HG03558 (cell line): ENCODE measurements at regions not wholly inside any gene's neighbourhood (a gene's known extent, or its start where the extent isn't known, plus 50 kb on each side); places are given as distances from the start of the nearest gene placed in this dataset.
A peak's percentile ranks its signal among the peaks of the same experiment; 100 is the strongest.

Source experiments
- ATAC-seq: cut with Tn5 transposase; IDR thresholded peaks from one replicate; pipeline ENCODE4 v1.9.1; 2021; ENCODE audit warnings: moderate number of reproducible peaks; ENCODE audit not compliant: unreplicated experiment; ENCODE audit errors: extremely low read depth

DNA sequence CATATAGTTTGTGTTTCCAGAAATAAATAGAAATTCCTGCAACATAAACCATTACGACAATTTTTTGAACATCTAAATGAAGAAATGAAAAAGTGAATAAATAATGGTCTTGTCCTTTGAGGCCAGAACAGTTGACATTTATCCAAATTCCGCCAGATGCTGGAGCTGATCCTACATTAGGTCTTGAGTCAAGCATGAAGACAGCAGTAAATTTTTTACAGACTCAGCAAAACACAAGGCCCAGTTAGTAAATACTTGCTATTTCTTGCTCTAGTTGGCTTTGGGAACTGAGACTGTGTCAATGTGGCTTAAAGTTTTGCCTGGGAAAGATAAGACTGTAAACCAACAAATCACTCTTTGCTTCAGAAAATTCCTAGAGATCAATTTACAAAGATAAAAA is 540.1 kb upstream of the RGS18 start:
- no peak for ATAC-seq

DNA sequence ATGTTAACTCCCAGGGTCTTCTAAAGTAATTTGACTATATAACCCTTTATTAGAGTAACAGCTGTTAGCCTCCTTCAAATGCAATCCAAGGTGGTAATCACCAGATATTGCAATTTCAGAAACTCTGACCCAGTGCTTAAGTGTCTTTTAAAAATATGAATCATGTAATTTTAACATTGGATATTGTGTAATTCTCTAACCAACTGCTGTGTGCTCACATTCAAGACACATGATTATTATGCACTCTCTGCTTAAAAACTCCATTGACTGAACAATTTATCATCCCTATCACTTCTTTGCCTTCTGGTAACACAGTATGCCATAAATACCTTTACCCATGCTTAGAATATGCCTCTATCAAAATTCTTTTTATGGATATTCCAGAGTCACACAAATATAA is 537.4 kb upstream of the RGS18 start:
- ATAC-seq, result no peak

DNA sequence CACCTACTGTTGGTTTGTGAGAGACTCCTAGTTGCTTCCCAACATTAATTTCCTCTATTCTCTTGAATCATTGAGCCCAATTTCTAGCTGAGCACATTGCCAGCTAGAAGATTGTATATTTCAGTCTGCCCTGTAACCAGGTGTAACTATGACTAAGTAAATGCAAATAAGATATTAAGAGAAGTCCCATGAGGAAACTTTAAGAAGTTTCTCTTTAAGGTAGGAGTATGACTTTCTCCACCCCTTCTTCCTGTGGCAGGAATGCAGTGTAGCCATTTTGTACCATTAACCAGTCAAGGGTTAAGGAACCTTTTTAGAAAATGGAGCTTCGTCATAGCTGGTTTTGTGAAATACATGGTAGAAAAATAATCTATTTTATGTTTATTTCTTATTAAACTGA is 534.2 kb upstream of the RGS18 start:
- ATAC-seq, result no peak

DNA sequence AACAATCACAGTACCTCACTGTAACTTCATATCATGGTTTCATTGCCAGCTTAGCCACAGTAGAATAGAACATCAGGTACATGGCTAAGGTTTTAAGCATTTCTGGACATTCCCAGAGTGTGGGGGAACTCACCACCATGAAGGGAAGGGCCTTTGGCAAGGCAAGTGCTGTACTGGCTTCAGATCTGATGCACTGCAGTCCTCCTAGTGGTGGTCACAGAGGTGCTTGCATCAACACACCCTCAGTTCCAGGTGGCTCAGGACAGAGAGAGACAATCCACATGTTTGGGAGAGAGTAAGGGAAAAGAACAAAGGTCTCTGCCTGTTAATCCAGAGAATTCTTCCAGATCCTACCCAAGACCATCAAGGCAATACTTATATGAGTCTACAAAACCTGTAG is 528.4 kb upstream of the RGS18 start:
- no peak for ATAC-seq

DNA sequence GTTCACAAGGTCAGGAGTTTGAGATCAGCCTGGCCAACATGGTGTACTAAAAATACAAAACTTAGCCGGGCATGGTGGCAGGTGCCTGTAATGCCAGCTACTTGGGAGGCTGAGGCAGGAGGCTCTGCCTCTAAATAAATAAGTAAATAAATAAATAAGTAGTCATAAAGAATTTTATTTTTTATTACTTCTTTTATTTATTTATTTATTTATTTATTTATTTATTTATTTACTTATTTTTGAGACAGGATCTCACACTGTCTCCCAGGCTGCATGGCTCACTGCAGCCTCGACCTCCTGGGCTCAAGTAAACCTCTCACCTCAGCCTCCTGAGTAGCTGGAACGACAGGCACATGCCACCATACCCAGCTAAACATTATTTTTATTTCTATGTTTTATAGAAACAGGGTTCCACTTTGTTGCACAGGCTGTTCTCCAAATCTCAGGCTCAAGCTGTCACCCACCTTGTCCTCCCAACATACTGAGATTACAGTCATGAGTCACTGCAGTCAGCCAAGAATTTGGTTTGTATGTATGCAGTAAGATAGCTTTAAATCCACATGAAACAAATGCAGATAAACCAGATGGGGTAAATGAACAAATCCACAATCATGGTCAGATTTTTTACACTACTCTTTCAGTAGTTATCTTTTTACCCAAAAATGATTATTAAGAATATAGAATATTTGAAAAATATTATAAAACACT is 523.3 kb upstream of the RGS18 start:
- ATAC-seq, result no peak

DNA sequence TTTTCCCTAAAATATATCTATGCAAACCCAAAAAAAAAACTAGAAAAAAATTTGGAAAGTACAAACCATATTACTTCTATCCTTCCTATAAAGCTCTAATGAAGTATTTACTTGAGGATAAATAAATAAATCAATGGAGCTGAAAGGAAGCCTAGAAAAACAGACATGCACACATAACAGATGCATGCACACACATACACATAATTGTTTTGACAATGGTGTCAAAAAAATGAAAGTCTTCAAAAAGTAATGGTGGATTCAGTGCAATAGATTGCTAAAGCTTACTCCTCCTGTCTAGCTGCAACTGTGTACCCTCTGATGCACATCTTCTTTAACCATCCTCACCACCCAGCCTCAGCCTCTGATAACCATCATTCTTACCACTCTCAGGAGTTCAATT is 521.9 kb upstream of the RGS18 start:
- ATAC-seq, result no peak

DNA sequence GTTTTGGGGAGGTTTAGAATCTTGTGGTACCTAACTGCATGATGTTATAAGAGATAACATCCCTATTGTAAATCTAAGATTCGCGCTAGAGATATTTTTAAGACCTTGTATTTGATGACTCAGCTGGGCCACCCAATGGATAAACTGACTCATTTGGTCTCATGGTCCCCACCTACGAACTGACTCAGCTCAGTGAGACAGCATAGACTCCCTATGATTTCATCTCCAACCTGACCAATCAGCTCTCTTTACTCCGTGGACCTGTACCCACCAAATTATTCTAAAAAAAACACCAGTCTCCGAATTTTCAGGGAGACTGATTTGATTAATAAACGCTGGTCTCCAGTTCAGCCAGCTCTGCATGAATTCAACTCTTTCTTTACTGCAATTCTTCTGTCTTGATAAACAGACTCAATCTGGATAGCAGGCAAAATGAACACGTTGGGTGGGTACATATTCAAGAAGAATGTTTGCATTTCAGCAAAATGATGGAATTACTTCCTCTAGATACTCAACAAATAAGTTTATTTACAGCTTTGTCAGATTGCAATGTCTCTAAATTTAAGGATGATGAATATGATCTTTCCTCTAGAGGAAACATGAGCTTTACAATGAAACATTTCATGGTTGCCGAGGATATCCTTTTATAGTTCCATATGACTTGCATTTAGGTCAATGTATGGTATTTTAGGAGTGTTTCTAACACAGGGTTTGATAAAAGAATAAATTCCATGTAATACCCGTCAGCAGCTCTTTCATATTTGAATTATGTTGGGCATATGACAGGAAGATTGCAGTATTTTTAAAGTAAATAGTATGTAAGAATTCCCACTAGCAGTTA is 516.6 kb upstream of the RGS18 start:
- ATAC-seq, result no peak

DNA sequence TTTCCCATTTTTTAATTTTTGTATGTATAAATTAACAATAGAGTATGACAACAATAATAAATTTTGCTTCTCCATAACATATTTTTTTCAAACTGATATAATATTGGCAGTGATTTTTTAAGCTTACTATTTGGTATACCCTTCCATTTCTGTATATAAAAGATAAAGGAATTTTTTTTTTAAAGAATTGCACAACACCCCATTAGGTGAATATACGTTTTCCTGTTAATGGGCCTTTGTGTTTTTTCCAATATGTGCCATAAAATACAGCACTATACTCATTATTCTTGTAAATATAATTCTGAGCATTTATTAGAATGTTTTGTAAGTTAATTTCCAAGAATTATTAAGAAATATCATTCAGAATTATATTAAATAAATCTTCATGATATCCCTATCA is 515.2 kb upstream of the RGS18 start:
- ATAC-seq, result no peak

DNA sequence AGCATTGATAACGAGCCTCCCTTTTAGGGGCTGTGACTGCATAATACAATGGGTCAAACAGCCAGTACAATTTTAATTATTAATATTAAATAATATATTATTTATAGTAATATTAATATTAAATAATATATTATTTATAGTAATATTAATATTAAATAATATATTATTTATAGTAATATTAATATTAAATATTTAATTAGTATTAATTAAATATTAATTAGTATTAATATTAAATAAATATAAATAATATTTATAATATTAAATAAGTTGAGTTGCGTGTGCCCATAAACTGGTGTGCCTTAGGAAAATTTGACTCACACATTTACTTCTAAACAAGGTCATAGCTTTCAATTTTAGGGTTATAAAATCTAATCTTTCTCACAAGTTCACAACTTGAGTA is 509.3 kb upstream of the RGS18 start:
- ATAC-seq, result no peak

DNA sequence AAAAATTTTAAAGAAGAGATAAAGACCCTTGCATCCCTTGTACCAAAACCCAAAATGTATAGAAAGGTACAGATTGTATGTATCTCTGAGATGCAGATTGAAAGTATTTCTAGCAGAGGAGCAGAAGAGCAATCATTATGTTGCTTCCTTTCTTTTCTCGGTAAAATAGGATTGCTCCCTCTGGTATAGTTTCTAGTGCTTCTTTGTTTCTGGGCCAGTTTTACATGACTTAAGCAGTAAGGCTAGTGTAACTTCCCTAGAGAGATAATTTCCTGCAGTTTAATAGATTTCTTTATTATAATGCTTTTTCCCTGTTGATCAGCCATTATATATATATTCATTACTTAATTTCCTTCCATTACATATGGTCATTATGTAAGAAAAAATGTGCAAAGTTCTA is 496.2 kb upstream of the RGS18 start:
- ATAC-seq, result no peak

DNA sequence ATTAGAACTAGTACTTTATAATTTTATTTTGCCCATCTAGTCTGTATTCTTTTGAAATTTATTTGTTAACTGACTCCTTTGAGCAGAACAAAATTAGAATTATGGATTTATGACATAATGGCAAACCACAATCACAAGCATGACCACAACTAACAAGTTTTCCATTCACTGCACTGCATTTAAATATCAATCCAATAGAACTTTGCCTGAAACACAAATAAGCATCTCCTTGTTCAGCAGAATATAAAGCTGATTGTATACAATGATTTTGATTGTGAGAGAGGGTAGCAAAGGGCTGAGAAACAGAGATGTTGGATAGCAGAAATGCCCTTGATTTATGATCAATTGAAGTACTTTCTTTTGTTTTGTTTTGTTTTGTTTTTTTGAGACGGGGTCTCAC is 495.5 kb upstream of the RGS18 start:
- no peak for ATAC-seq

DNA sequence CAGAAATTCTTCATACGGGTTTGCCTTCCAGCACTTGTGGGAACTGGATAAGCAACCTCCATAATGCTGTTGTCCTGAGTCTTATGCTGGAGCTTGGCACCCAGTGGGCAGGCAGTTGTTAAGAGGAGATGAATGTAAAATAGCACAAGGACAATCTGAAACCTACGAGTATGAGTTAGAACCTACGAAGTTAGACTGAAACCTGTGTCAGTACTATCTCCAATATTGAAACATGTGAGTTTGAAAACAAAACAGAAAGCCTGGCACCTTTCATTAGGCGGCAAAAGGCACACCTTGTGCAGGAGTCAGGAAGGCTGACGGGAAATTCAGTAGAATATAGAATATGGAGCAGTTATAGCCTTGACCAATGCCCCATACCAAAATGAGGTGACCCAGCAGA is 489.7 kb upstream of the RGS18 start:
- no peak for ATAC-seq

DNA sequence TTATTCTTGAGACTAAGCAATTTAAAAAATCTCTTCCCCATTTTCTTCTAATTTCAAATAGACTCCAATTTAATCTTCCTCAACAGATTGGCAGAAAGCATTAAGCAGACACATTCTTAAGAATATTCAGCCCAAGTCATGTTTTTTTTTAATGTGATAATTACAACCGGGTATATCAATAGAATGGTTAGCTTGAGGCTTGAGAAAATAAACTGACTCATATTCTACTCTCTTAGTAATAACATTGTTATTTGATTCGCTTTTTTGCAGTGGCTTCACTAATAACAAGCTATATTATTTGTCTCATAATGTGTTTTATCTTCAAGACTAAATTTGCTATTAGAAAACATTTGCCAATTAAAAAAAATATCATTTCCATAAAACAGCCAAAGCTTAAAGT is 488.6 kb upstream of the RGS18 start:
- no peak for ATAC-seq

DNA sequence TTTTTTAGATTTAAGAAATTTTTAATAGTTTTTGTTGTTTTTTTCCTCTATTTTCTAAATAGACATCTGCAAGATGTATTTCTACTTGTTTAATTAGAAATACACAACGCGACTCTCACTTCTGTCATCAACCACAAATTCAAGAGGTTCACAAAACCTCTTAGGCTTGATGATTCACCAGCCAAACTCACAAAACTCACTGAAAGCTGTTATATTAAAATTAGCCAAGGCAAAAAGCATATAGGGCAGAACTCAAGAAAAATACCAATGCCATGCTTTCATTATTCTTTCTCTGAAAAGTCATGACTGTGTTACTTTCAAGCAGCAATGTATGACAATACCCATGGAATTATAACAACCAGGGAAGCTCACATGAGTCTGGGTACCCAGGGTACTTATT is 487.0 kb upstream of the RGS18 start:
- no peak for ATAC-seq

DNA sequence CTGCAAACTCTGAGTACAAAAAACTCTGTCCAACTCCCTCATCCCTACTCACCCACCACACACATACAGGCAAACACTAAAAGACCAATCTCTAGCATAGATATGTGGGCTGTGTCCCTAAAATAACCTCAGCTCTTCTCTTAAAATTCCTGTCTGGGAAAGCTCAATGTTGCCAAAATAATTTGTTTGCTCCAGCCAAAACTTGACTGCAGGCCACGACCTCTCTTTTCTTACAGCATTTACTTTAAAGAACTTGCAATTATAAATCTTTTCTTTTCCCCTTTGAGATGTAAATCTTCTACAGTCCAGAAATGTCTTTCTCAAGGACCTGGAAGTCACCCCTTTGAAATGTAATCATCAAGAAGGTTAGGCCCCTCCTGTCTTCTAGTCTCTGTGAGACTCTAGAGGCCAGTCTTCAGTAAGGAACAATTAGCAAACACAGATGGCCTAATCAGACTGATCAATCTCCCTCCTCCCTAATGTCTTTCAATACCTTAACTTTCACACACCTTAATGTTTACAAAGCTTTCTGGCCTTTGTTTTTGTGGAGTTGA is 483.6 kb upstream of the RGS18 start:
- no peak for ATAC-seq

DNA sequence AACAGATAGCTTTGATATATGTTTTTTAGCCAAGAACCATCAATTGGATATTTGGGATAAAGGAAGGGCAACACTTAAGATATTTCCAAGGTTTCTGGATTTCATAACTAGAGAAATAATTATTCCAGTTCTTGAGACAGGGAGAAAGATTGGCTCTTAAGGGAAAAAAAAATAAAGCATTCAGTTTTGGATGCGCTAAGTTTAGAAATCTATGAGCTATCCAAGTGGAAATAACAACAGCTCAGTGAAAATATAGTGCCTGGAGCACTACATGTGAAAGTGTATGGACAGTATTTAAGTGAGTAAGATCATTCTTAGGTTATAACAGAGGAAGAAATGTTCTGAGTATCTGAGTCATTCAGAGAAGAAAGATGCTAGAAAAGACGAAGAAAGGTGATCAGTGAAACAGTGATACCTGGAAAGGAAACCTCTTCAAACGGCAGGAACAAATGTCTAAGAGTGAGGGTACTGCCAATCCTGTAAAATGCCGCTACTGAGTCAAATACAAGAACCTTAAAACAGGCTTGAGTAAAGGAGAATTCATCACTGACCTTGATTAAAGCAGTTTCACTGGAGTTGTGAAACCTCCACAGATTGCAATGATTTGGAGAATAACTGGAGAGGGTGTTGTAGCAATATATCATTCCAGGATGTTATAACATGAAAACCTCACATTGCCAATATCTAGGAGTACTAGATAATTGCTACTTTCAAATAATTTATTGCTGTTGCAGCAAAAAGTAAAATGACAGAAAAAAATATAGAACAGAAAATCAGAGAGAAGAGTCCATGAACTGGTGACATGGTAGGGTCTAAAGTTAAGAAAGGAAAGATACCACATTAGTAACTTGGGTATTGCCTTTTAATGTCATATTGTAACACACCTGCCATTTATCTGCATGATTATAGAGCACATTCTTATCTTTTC is 482.1 kb upstream of the RGS18 start:
- no peak for ATAC-seq

DNA sequence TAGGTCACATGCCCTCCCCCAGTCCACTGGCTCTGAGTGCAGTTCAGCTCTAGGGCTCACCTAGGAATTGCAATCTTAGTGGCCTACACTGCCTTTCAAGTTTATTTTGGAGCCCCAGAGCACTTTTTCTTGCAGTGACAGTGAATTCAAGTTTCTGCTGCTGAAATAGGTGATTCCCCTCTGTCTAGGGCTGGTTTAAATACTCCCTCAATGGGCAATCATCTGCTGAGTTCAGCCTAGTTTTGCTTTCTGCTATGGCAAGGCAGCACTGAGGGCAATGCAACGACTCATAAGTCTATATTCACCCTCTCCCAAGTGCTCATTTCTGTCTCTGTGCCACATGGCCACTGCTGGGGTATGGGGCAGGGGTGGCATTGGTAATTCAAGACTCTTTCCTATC is 472.6 kb upstream of the RGS18 start:
- ATAC-seq, result no peak

DNA sequence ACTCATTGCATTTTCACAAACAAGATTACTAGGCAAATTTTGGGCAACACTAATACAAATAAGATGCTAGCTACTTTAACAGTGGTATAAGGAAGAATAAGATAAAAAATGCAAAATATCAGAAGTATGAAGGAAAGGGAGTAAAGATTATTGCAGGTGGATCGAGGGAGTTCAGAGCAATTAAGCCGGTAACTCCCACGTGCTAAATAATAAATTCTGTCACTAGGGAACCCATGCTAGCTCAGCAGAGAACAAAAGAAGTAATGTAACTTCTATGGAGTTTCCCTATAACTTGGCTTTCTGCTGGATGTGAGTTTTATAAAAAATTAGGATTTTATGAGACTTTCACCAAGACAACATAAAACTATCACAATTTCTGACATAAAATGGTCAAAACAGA is 470.5 kb upstream of the RGS18 start:
- ATAC-seq, result no peak

DNA sequence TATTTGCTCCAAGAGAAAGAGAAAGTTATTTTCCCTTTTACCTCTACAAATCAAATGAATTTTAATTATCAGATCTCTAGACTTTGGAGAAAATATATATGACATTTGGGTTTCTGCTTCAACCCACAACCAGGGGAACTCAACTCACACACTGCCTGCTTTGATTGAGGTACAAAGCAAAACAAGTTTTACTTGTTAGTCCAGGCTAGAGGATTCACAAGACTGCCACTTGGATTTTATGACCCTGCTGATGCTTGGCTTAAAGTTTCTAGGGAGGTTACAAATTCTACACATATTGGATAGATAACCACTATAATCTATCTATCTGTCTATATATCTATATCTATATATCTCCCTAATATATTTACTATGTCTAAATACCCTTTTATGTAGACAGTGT is 467.3 kb upstream of the RGS18 start:
- ATAC-seq, result no peak

DNA sequence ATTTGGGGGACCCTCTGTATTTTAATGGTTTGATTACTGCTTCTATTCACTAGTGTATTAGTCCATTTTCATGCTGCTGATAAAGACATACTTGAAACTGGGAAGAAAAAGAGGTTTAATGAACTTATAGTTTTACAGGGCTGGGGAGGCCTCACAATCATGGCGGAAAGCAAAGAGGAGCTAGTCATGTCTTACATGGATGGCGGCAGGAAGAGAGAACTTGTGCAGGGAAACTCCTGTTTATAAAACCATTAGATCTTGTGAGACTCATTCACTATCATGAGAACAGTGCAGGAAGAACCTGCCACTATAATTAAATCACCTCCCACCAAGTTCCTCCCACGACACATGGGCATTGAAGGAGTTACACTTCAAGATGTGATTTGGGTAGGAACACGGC is 464.5 kb upstream of the RGS18 start:
- no peak for ATAC-seq

DNA sequence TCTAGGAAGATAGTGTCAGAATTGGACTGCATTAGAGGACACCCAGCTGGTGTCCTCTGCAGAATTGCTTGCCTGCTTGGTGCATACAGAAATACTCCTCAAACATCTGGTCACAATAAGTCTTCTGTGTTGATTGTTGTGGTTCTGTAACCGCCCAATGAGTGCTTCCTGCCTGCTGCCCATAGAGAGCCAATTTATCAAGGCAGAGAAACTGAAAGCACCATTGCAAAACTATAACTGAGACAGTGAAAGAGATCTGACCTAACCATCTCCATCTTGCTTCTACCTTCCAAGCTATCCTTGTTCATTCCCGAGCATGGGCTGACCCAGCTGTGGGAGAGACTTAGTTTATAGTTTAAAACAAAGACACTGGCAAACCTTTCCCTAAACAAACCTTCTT is 462.4 kb upstream of the RGS18 start:
- peak; percentile 71 for ATAC-seq
